GM12878 (cell line): ENCODE measurements at regions not wholly inside any gene's neighbourhood (a gene's known extent, or its start where the extent isn't known, plus 50 kb on each side); places are given as distances from the start of the nearest gene placed in this dataset.
A peak's percentile ranks its signal among the peaks of the same experiment; 100 is the strongest.

Experiments used
- ATAC-seq: fragments of 200-7000 bp; cut with Tn5 transposase; 3 replicates; pipeline ENCODE4 v1.9.1; 2020; ENCODE audit warnings: mild to moderate bottlenecking, moderate library complexity
- BruUV-seq: library from RNA; stranded (reverse); fragments of 400-500 nt; replicated peaks from 2 replicates; lab custom pipeline; 2021; lab: Mats Ljungman, UMichigan
- CTCF ChIA-PET: fragments of 300-600 bp; sonication (Branson Sonifier 250); formaldehyde crosslinking; extraction: SDS; loops from one replicate; lab custom pipeline; 2021; ENCODE audit warnings: inconsistent platforms; lab: Yijun Ruan, JAX
- POLR2A ChIA-PET: fragments of 350-600 bp; formaldehyde crosslinking; extraction: SDS; loops from one replicate; lab custom pipeline; 2021; ENCODE audit warnings: inconsistent platforms; lab: Charles Lee
- RAD21 ChIA-PET: fragments of 300-600 bp; sonication (Branson Sonifier 250); formaldehyde crosslinking; loops from one replicate; lab custom pipeline; 2023; ENCODE audit warnings: antibody characterized with exemption; ENCODE audit not compliant: unreplicated experiment; lab: Charles Lee
- SMC1A ChIA-PET: fragments of 300-600 bp; sonication (Branson Sonifier 250); formaldehyde crosslinking; loops from one replicate; lab custom pipeline; 2023; ENCODE audit not compliant: unreplicated experiment, uncharacterized antibody; lab: Charles Lee
- DNase-seq: peaks from one replicate; pipeline ENCODE4 v3.0.0-alpha.2; 2011; ENCODE audit warnings: low read depth, low spot score
- FAIRE-seq: peaks from 3 replicates; lab custom pipeline; 2011; peaks lifted over from hg19 to GRCh38; lab: Jason Lieb, UNC
- H2AFZ ChIP-seq: 2 replicates; pipeline ENCODE4 v1.6.0; 2011; ENCODE audit warnings: low read depth, low read length, control low read depth; ENCODE audit not compliant: control insufficient read depth
- H3K27ac ChIP-seq: 2 replicates; pipeline ENCODE4 v1.5.1; 2011; ENCODE audit warnings: control low read depth; ENCODE audit not compliant: control insufficient read depth, insufficient read depth
- H3K27me3 ChIP-seq, 2 experiments: replicated peaks in 1 of 2; 2 replicates each; pipeline versions ENCODE4 v1.6.0 to v1.6.1; 2011; ENCODE audit warnings: low read length in 1 of 2; ENCODE audit not compliant: control insufficient read depth in 2 of 2, insufficient read depth in 2 of 2
- H3K36me3 ChIP-seq, 2 experiments: 2 replicates each; pipeline ENCODE4 v1.5.1; 2011; ENCODE audit warnings: low read length in 1 of 2; ENCODE audit not compliant: control insufficient read depth in 2 of 2, insufficient read depth in 2 of 2
- H3K4me1 ChIP-seq: 2 replicates; pipeline ENCODE4 v1.6.1; 2011; ENCODE audit warnings: mild to moderate bottlenecking, low read length, moderate library complexity, mixed read lengths; ENCODE audit not compliant: control insufficient read depth, insufficient read depth
- H3K4me2 ChIP-seq: 2 replicates; pipeline ENCODE4 v1.6.0; 2011; ENCODE audit warnings: control low read depth; ENCODE audit not compliant: control insufficient read depth, insufficient read depth
- H3K4me3 ChIP-seq: fragments of 200-600 bp; sonication (generic); 2 replicates; pipeline ENCODE4 v1.5.1; 2016
- H3K79me2 ChIP-seq: 2 replicates; pipeline ENCODE4 v1.6.0; 2011; ENCODE audit warnings: low read length; ENCODE audit not compliant: control insufficient read depth, insufficient read depth
- H3K9ac ChIP-seq: 2 replicates; pipeline ENCODE4 v1.8.0; 2011; ENCODE audit warnings: low read length, control low read depth, mixed read lengths; ENCODE audit not compliant: control insufficient read depth, insufficient read depth
- H3K9me3 ChIP-seq: replicated peaks from 3 replicates; pipeline ENCODE4 v1.5.1; 2011; ENCODE audit warnings: mild to moderate bottlenecking, low read length; ENCODE audit not compliant: control insufficient read depth, insufficient read depth
- H4K20me1 ChIP-seq: 2 replicates; pipeline ENCODE4 v1.6.0; 2011; ENCODE audit not compliant: control insufficient read depth, insufficient read depth
- CBX5 ChIP-seq: sonication (generic); IDR thresholded peaks from 2 replicates; pipeline ENCODE4 v1.6.1; 2016; ENCODE audit warnings: low read depth, moderate library complexity, mild to moderate bottlenecking, inconsistent platforms
- IKZF2 ChIP-seq, 2 experiments: fragments of 450-650 bp; IDR thresholded peaks; 2 replicates each; pipeline ENCODE4 v1.6.1; 2017; ENCODE audit warnings: mild to moderate bottlenecking in 2 of 2, moderate library complexity in 2 of 2
- NR2C1 ChIP-seq: fragments of 450-650 bp; IDR thresholded peaks from 2 replicates; pipeline ENCODE4 v1.6.1; 2017; ENCODE audit warnings: antibody characterized with exemption, mild to moderate bottlenecking, moderate library complexity
- RB1 ChIP-seq: fragments of 450-650 bp; formaldehyde crosslinking; IDR thresholded peaks from 2 replicates; pipeline ENCODE4 v1.6.1; 2017; ENCODE audit warnings: mild to moderate bottlenecking, borderline replicate concordance
- STAT3 ChIP-seq: IDR thresholded peaks from 2 replicates; pipeline ENCODE4 v1.6.1; 2011; ENCODE audit warnings: low read depth, low read length, improper control_type of control experiment
- TCF3 ChIP-seq: IDR thresholded peaks from 2 replicates; pipeline ENCODE4 v1.6.1; 2012; ENCODE audit warnings: low read depth, mild to moderate bottlenecking, low read length, borderline replicate concordance; ENCODE audit not compliant: insufficient read depth
- WGBS: methylation state at CpG from one replicate; pipeline ENCODE4 v1.1.6; 2016; ENCODE audit warnings: low lambda C conversion rate; ENCODE audit not compliant: insufficient replicate concordance, insufficient coverage; ENCODE audit errors: missing lambda C conversion rate; 5-methylcytosine and 5-hydroxymethylcytosine counted together
- in situ Hi-C: fragments of 300-500 bp; cut with MboI; formaldehyde crosslinking; loops from 9 replicates; pipeline ENCODE4 v1.14.3; 2018; ENCODE audit warnings: mixed read lengths
- intact Hi-C: fragments of 100-400 bp; cut with micrococcal nuclease; formaldehyde crosslinking; loops from one replicate; pipeline ENCODE4 v1.14.2; 2022; ENCODE audit not compliant: unreplicated experiment
- TF ChIP-seq, protein P1 (sequence below): IDR thresholded peaks from 2 replicates; pipeline ENCODE4 v1.6.1; 2012; ENCODE audit warnings: mild to moderate bottlenecking, low read depth, low read length

DNA sequence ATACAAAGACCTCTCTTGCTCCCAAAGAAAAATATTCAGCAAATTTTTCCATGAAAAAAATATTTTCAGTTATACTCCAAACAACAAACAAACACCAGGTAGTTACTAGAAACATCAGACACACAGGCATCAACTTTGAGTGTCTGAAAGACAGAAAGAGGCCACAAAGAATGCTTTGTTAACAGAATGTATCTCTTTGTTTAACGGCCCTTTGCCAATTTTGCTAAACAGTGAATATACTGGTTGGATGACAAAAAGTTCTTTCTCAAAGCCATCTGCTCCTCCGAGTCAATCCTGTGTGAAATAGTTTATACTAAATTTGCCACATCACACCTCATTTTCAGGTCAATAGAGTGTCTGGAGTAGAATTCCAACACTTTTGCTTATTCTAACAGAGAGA, 216.7 kb upstream of the PHF14 start (continued):
- no peak for TF ChIP-seq RB1
- no peak for TF ChIP-seq STAT3
- TF ChIP-seq IKZF2 (IDR thresholded peaks at IDR 0.05) = no peak
- TF ChIP-seq, protein P1, sequence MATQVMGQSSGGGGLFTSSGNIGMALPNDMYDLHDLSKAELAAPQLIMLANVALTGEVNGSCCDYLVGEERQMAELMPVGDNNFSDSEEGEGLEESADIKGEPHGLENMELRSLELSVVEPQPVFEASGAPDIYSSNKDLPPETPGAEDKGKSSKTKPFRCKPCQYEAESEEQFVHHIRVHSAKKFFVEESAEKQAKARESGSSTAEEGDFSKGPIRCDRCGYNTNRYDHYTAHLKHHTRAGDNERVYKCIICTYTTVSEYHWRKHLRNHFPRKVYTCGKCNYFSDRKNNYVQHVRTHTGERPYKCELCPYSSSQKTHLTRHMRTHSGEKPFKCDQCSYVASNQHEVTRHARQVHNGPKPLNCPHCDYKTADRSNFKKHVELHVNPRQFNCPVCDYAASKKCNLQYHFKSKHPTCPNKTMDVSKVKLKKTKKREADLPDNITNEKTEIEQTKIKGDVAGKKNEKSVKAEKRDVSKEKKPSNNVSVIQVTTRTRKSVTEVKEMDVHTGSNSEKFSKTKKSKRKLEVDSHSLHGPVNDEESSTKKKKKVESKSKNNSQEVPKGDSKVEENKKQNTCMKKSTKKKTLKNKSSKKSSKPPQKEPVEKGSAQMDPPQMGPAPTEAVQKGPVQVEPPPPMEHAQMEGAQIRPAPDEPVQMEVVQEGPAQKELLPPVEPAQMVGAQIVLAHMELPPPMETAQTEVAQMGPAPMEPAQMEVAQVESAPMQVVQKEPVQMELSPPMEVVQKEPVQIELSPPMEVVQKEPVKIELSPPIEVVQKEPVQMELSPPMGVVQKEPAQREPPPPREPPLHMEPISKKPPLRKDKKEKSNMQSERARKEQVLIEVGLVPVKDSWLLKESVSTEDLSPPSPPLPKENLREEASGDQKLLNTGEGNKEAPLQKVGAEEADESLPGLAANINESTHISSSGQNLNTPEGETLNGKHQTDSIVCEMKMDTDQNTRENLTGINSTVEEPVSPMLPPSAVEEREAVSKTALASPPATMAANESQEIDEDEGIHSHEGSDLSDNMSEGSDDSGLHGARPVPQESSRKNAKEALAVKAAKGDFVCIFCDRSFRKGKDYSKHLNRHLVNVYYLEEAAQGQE = no peak

DNA sequence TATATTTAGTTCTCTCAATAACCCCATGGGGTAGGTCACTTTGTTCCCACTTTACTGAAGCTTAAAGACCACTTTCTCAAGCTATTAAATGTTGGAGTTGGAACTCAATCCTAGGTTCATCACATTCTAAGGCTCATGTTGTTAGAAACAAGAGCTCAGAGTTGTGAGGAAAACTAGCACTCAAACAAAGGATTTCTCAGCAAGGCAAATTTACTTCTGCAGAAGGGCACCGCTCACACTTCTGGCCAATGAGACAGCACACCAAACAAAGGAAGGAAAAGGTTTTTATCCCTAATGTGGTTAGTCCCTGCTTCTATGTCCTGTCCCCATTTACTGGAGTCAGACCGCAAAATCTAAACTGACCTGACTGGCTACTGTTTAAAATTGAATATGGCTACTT, 214.6 kb upstream of the PHF14 start:
- H4K20me1 ChIP-seq = no peaks in the 10 kb centered on the region
- in situ Hi-C loops = no loop called here
- no peaks in the 10 kb centered on the region for H3K79me2 ChIP-seq
- TF ChIP-seq NR2C1 (no peak), CBX5 (peak; percentile 41; the same call in 1 of the 2 replicates), TCF3 (no peak)
- TF ChIP-seq, all 136 proteins: peak for 1
- Histone ChIP-seq H3K27me3 (no peaks in the 10 kb centered on the region), H2AFZ (no peak overlapping the region), H3K36me3 (no peaks in the 10 kb centered on the region), H3K9me3 (no peaks in the 10 kb centered on the region; the same call in 2 of the 3 replicates), H3K27ac (no peak overlapping the region), H3K4me3 (no peak overlapping the region), H3K4me1 (no peaks in the 10 kb centered on the region), H3K9ac (no peak overlapping the region), H3K4me2 (no peak overlapping the region)
- ChIA-PET SMC1A (no interaction called here), CTCF (no interaction called here), RAD21 (no interaction called here), POLR2A (no interaction called here)
- FAIRE-seq (no peak), DNase-seq (no peak), ATAC-seq (no peak)
- no TSS peak for BruUV-seq
- WGBS = 56% methylated on average over 2 of the region's 2 CpGs
- intact Hi-C loops = no loop called here
